ENCODE measurements at regions not wholly inside any gene's neighbourhood (a gene's known extent, or its start where the extent isn't known, plus 50 kb on each side); places are given as distances from the start of the nearest gene placed in this dataset.

- TF ChIP-seq SIN3A (IDR thresholded peaks at IDR 0.05; ENCODE audit: borderline replicate concordance, insufficient read depth, low read depth, low read length) = no peak
- no peak for TF ChIP-seq POLR2AphosphoS5 (IDR thresholded peaks at IDR 0.05; ENCODE audit: low read depth, low read length)
- no peak for TF ChIP-seq TCF7L2 (IDR thresholded peaks at IDR 0.05; ENCODE audit: low read depth, low read length)
- no peak for TF ChIP-seq REST (IDR thresholded peaks at IDR 0.05; ENCODE audit: insufficient read depth in 1 of 2, low read depth in 2 of 2, low read length in 1 of 2)
- TF ChIP-seq CTCF (IDR thresholded peaks at IDR 0.05) = no peak
- intact Hi-C loops (cut with micrococcal nuclease; ENCODE audit: unreplicated experiment) = no loop called here
- Histone ChIP-seq H3K27ac (ENCODE audit: low read length) (no peak overlapping the region), H3K4me3 (ENCODE audit: low read depth in 2 of 2, low read length in 2 of 2) (no peak overlapping the region), H3K36me3 (ENCODE audit: control insufficient read depth, insufficient read depth, low read length) (no peaks in the 10 kb centered on the region), H3K9me3 (ENCODE audit: control insufficient read depth, insufficient read depth, low read depth, low read length) (no peaks in the 10 kb centered on the region), H3K4me1 (ENCODE audit: control insufficient read depth, insufficient read depth, low read length) (no peaks in the 10 kb centered on the region), H3K27me3 (ENCODE audit: control insufficient read depth, insufficient read depth, low read length) (peaks cover 4% of the 10 kb centered on the region; the same call in 1 of the 2 replicates)
- ChIA-PET CTCF (no interaction called here), POLR2A (no interaction called here)
- DNase-seq (ENCODE audit: low read depth, low spot score) (no peak), ATAC-seq (no peak)
- in situ Hi-C loops (cut with HindIII; ENCODE audit: low pct_unique_long_range_greater_than_20kb, low sequenced_read_pairs) = no loop called here
- BruUV-seq (replicated peaks) = no TSS peak
Measured at GRCh38 chr6:3651698-3652229, 99.7 kb downstream of the PXDC1 start.

- H3K36me3 ChIP-seq (ENCODE audit: control insufficient read depth, insufficient read depth, low read length) = no peaks in the 10 kb centered on the region
- H3K4me3 ChIP-seq (ENCODE audit: low read depth in 2 of 2, low read length in 2 of 2) = no peak overlapping the region
- TF ChIP-seq TCF7L2 (IDR thresholded peaks at IDR 0.05; ENCODE audit: low read depth, low read length) (no peak), POLR2AphosphoS5 (IDR thresholded peaks at IDR 0.05; ENCODE audit: low read depth, low read length) (no peak), REST (IDR thresholded peaks at IDR 0.05; ENCODE audit: insufficient read depth in 1 of 2, low read depth in 2 of 2, low read length in 1 of 2) (no peak), SIN3A (IDR thresholded peaks at IDR 0.05; ENCODE audit: borderline replicate concordance, insufficient read depth, low read depth, low read length) (no peak)
- H3K9me3 ChIP-seq (ENCODE audit: control insufficient read depth, insufficient read depth, low read depth, low read length) = no peaks in the 10 kb centered on the region
- no peak overlapping the region for H3K27ac ChIP-seq (ENCODE audit: low read length)
- POLR2A ChIA-PET = no interaction called here
- intact Hi-C loops (cut with micrococcal nuclease; ENCODE audit: unreplicated experiment) = no loop called here
- ATAC-seq (no peak), DNase-seq (ENCODE audit: low read depth, low spot score) (no peak)
- no peaks in the 10 kb centered on the region for H3K4me1 ChIP-seq (ENCODE audit: control insufficient read depth, insufficient read depth, low read length)
- BruUV-seq (replicated peaks) = no TSS peak
- CTCF ChIA-PET = no interaction called here
- H3K27me3 ChIP-seq (ENCODE audit: control insufficient read depth, insufficient read depth, low read length) = peaks cover 1% of the 10 kb centered on the region; the same call in 1 of the 2 replicates
- in situ Hi-C loops (cut with HindIII; ENCODE audit: low pct_unique_long_range_greater_than_20kb, low sequenced_read_pairs) = no loop called here
Measured at GRCh38 chr6:3650959-3651697, 100.4 kb downstream of the PXDC1 start.
